Amniotic epithelial cell (primary cell): ENCODE measurements at regions not wholly inside any gene's neighbourhood (a gene's known extent, or its start where the extent isn't known, plus 50 kb on each side); places are given as distances from the start of the nearest gene placed in this dataset.
A peak's percentile ranks its signal among the peaks of the same experiment; 100 is the strongest.

Source experiments
- DNase-seq: peaks from one replicate; pipeline ENCODE4 v3.0.0-alpha.2; 2010; ENCODE audit warnings: low read depth

- no peak for DNase-seq
Observed at GRCh38 chr7:35386816-35387706, 133.2 kb upstream of the TBX20 start.

GRCh38 chr7:35386082-35386815, 132.3 kb upstream of the TBX20 start:
- DNase-seq = no peak

- DNase-seq = no peak
Observed at GRCh38 chr7:35384761-35385700, 131.1 kb upstream of the TBX20 start.

- DNase-seq = peak; percentile 34
Observed at GRCh38 chr7:35380739-35381224, 126.9 kb upstream of the TBX20 start.

GRCh38 chr7:35379481-35379880, 125.6 kb upstream of the TBX20 start:
- no peak for DNase-seq

- DNase-seq = no peak
Observed at GRCh38 chr7:35375516-35375915, 121.6 kb upstream of the TBX20 start.

- DNase-seq = no peak
Observed at GRCh38 chr7:35374858-35375257, 121.0 kb upstream of the TBX20 start.

GRCh38 chr7:35371221-35371620, 117.3 kb upstream of the TBX20 start:
- DNase-seq = no peak

- DNase-seq = no peak
Observed at GRCh38 chr7:35370687-35371086, 116.8 kb upstream of the TBX20 start.

- peak; percentile 24 for DNase-seq
Observed at GRCh38 chr7:35366167-35367155, 112.6 kb upstream of the TBX20 start.

- DNase-seq = no peak
Observed at GRCh38 chr7:35365523-35365922, 111.6 kb upstream of the TBX20 start.

GRCh38 chr7:35362341-35362740, 108.4 kb upstream of the TBX20 start:
- no peak for DNase-seq

GRCh38 chr7:35359423-35359822, 105.5 kb upstream of the TBX20 start:
- DNase-seq = no peak

GRCh38 chr7:35356495-35356894, 102.6 kb upstream of the TBX20 start:
- DNase-seq = no peak

GRCh38 chr7:35355911-35356310, 102.0 kb upstream of the TBX20 start:
- peak; percentile 13 for DNase-seq

- DNase-seq = no peak
Observed at GRCh38 chr7:35355199-35355598, 101.3 kb upstream of the TBX20 start.

GRCh38 chr7:35353481-35353880, 99.6 kb upstream of the TBX20 start:
- no peak for DNase-seq

- DNase-seq = no peak
Observed at GRCh38 chr7:35351466-35351865, 97.6 kb upstream of the TBX20 start.

- DNase-seq = no peak
Observed at GRCh38 chr7:35348611-35349400, 94.9 kb upstream of the TBX20 start.

GRCh38 chr7:35342786-35343185, 88.9 kb upstream of the TBX20 start:
- DNase-seq = no peak
